ENCODE measurements at regions not wholly inside any gene's neighbourhood (a gene's known extent, or its start where the extent isn't known, plus 50 kb on each side); places are given as distances from the start of the nearest gene placed in this dataset.
"Not testable (repeated sequence)": the region's sequence is repeated elsewhere in the genome, so short reads cannot be mapped to it uniquely, and the experiment has no call there.

DNA sequence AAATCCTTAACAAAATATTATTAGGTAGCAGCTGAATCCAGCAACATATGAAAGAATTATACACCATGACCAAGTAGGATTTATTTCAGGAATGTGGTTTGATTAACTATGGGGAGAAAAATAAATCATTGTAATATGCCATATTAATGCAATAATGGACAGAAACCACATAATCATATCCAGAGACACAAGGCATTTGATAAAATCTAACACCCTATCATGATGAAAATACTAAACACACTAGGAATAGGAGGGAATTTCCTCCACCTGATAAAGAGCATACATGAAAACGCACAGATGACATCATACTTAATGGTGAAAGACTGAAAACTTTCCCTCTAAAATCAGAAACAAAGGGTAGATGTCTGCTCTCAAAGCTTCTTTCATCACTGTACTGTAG, 238.9 kb downstream of the PHLDA1 start:
- TF ChIP-seq, protein P1, sequence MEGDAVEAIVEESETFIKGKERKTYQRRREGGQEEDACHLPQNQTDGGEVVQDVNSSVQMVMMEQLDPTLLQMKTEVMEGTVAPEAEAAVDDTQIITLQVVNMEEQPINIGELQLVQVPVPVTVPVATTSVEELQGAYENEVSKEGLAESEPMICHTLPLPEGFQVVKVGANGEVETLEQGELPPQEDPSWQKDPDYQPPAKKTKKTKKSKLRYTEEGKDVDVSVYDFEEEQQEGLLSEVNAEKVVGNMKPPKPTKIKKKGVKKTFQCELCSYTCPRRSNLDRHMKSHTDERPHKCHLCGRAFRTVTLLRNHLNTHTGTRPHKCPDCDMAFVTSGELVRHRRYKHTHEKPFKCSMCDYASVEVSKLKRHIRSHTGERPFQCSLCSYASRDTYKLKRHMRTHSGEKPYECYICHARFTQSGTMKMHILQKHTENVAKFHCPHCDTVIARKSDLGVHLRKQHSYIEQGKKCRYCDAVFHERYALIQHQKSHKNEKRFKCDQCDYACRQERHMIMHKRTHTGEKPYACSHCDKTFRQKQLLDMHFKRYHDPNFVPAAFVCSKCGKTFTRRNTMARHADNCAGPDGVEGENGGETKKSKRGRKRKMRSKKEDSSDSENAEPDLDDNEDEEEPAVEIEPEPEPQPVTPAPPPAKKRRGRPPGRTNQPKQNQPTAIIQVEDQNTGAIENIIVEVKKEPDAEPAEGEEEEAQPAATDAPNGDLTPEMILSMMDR (IDR thresholded peaks at IDR 0.05) = no peak
- TF ChIP-seq POLR2AphosphoS5 (IDR thresholded peaks at IDR 0.05) (no peak), POLR2A (IDR thresholded peaks at IDR 0.05) (no peak)
- Histone ChIP-seq H3K9me3 (no peaks in the 10 kb centered on the region), H3K27me3 (replicated peaks; ENCODE audit: insufficient read depth) (no peaks in the 10 kb centered on the region), H3K27ac (no peak overlapping the region), H3K36me3 (no peaks in the 10 kb centered on the region), H3K4me3 (no peak overlapping the region), H3K4me1 (replicated peaks) (no peaks in the 10 kb centered on the region)
- intact Hi-C loops (cut with DNase I) = no loop called here
- 0% methylated on average over 1 of the region's 1 CpG for whole genome bisulfite sequencing
- no peak for DNase-seq (ENCODE audit: low spot score)

GRCh38 chr12:75790219-75790618, 241.4 kb downstream of the PHLDA1 start:
- Histone ChIP-seq H3K36me3 (no peaks in the 10 kb centered on the region), H3K4me3 (no peak overlapping the region), H3K4me1 (replicated peaks) (no peaks in the 10 kb centered on the region), H3K9me3 (no peaks in the 10 kb centered on the region), H3K27me3 (replicated peaks; ENCODE audit: insufficient read depth) (no peaks in the 10 kb centered on the region), H3K27ac (no peak overlapping the region)
- TF ChIP-seq POLR2AphosphoS5 (IDR thresholded peaks at IDR 0.05) (no peak), POLR2A (IDR thresholded peaks at IDR 0.05) (no peak)
- TF ChIP-seq, protein P1 (IDR thresholded peaks at IDR 0.05) = no peak
- intact Hi-C loops (cut with DNase I) = no loop called here
- DNase-seq (ENCODE audit: low spot score) = no peak

GRCh38 chr12:75787146-75787545, 244.4 kb downstream of the PHLDA1 start:
- intact Hi-C loops (cut with DNase I); H3K36me3 ChIP-seq; H3K27ac ChIP-seq; H3K27me3 ChIP-seq (replicated peaks; ENCODE audit: insufficient read depth); DNase-seq (ENCODE audit: low spot score); H3K9me3 ChIP-seq; H3K4me1 ChIP-seq (replicated peaks); H3K4me3 ChIP-seq: not testable (repeated sequence)
- 92% methylated on average over 2 of the region's 2 CpGs for WGBS

DNA sequence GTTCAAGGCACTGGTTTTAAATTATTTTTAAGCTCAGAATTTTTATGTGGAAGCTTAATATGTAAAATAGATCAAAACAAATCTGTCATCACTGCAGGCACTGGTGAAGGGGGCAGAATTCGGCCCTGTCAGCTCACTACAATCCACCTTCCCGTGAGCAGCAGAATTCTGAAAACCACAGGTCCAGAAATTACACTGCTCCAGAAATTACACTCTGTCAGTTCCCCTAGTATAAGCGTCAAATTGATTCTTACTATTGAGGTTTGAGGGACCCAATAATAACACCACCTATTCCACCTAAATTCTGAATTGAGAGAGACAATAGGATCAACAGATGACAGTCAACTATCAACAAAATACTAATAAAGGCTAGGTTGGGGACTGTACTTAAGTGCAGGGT, 245.5 kb downstream of the PHLDA1 start:
- Histone ChIP-seq H3K4me3 (no peak overlapping the region), H3K27ac (no peak overlapping the region), H3K4me1 (replicated peaks) (no peaks in the 10 kb centered on the region), H3K9me3 (no peaks in the 10 kb centered on the region), H3K27me3 (replicated peaks; ENCODE audit: insufficient read depth) (no peaks in the 10 kb centered on the region), H3K36me3 (no peaks in the 10 kb centered on the region)
- no peak for DNase-seq (ENCODE audit: low spot score)
- WGBS = 97% methylated on average over 3 of the region's 3 CpGs
- no peak for TF ChIP-seq POLR2A (IDR thresholded peaks at IDR 0.05)
- TF ChIP-seq POLR2AphosphoS5 (IDR thresholded peaks at IDR 0.05) = no peak
- TF ChIP-seq, protein P1 (IDR thresholded peaks at IDR 0.05) = no peak
- intact Hi-C loops (cut with DNase I) = no loop called here

GRCh38 chr12:75784591-75784990, 247.0 kb downstream of the PHLDA1 start:
- H3K36me3 ChIP-seq = no peaks in the 10 kb centered on the region
- H3K27ac ChIP-seq = peak overlapping the region in 1 of 2 donors; percentile 58

More at GRCh38 chr12:75784591-75784990, 247.0 kb downstream of the PHLDA1 start:
- Histone ChIP-seq H3K4me1 (replicated peaks) (no peaks in the 10 kb centered on the region), H3K4me3 (no peak overlapping the region), H3K27me3 (replicated peaks; ENCODE audit: insufficient read depth) (no peaks in the 10 kb centered on the region), H3K9me3 (no peaks in the 10 kb centered on the region)
- DNase-seq (ENCODE audit: low spot score) = peak; percentile 94
- 43% methylated on average over 2 of the region's 2 CpGs for WGBS
- intact Hi-C loops (cut with DNase I) = no loop called here
- TF ChIP-seq, protein P1 (IDR thresholded peaks at IDR 0.05) = no peak
- TF ChIP-seq POLR2AphosphoS5 (IDR thresholded peaks at IDR 0.05) = peak; percentile 86

Data from prostate gland (tissue), 2 donors.